ENCODE measurements at regions not wholly inside any gene's neighbourhood (a gene's known extent, or its start where the extent isn't known, plus 50 kb on each side); places are given as distances from the start of the nearest gene placed in this dataset.

DNA sequence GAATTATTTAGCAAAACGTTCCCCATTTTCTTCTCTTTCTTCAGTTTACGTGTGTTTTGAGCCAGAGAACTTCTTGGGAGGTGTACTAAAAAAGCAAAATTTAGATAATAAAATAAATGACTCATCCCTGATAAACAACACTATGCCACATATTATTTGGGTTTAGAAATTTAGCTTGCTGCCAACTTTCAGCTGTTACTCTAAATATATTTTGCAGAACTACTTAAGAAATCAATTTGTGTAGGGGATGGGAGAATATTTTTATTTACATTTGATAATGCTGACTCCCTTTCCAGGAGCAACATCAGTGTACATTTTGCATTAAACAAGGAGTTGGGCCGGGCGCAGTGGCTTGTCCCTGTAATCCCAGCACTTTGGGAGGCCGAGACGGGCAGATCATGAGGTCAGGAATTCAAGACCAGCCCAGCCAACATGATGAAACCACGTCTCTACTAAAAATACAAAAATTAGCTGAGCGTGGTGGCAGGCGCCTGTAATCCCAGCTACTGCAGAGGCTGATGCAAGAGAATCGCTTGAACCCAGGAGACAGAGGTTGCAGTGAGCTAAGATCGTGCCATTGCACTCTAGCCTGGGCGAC lies 151.4 kb upstream of the ZRANB2 start:
- TF ChIP-seq, protein P1, sequence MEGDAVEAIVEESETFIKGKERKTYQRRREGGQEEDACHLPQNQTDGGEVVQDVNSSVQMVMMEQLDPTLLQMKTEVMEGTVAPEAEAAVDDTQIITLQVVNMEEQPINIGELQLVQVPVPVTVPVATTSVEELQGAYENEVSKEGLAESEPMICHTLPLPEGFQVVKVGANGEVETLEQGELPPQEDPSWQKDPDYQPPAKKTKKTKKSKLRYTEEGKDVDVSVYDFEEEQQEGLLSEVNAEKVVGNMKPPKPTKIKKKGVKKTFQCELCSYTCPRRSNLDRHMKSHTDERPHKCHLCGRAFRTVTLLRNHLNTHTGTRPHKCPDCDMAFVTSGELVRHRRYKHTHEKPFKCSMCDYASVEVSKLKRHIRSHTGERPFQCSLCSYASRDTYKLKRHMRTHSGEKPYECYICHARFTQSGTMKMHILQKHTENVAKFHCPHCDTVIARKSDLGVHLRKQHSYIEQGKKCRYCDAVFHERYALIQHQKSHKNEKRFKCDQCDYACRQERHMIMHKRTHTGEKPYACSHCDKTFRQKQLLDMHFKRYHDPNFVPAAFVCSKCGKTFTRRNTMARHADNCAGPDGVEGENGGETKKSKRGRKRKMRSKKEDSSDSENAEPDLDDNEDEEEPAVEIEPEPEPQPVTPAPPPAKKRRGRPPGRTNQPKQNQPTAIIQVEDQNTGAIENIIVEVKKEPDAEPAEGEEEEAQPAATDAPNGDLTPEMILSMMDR (IDR thresholded peaks at IDR 0.05; ENCODE audit: control extremely low read depth, extremely low read depth, low read depth, missing control alignments): no peak
- CTCF ChIA-PET: no interaction called here
- POLR2A ChIA-PET: no interaction called here
- DNase-seq (ENCODE audit: extremely low spot score): no peak

DNA sequence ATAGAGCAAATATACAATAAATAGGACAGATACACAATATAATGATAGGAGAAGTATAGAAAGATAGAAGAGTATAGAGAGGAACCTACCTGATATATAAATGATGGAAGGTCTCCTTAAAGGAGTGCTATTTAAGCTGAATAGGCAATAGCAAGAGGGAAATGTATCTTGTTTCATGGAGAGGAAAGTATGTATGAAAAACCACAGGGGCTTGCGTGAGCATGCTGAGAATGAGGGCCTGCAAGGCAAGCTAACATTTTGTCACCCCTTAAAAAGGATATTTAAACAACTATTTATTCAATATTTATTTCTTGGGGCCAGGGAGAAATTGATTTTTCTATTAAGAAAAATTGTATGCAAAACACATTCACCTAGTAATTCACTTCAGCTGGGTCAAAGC lies 150.9 kb upstream of the ZRANB2 start:
- POLR2A ChIA-PET: no interaction called here
- CTCF ChIA-PET: no interaction called here
- TF ChIP-seq, protein P1 (IDR thresholded peaks at IDR 0.05; ENCODE audit: control extremely low read depth, extremely low read depth, low read depth, missing control alignments): no peak
- DNase-seq (ENCODE audit: extremely low spot score): no peak

DNA sequence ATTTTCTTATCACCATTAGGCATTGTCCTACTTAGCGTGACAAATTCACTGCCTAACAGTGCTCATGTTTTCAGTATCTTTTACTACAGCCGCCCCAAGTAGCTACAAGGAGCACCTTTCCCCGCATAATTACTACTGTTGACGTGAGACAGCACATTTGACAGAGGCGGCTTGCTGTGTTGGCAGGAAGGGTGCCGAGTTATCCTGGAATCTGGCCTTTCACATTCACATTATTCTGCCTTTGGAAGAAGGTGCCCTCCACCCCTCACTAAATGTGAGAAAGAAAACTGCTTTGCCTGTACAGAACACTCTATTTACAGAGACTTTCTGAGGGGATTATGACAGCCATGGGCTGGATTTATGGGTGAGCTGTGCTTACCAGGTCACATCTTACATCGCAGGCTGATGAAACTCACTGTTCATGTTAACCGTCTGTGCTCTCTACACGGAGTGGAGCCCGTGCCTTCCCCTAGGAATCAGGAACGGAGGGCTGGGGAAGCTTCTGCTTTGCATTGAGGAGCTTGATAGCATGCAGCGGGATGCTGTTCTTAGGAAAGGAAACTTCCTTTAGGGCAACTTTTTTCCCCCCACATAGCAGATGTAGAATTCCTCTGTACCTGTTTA lies 148.0 kb upstream of the ZRANB2 start:
- POLR2A ChIA-PET: no interaction called here

DNA sequence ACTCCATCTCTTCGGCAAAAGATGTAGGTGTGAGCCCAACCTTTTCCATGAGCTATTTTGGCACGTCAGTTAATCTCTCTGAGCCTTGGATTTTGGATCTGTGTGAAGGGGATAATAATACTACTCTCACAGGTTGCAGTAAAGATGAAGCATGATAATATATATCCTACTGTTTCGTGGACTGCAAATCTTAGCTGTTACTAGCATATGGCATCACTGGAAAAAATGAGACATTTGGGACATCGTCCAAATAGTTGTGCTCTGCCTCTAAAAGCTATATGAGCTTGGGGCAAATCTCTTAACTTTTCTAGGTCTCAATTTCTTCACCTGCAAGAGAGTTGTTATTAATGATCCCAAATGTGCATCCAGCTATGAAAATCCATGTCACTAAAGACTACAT lies 147.4 kb upstream of the ZRANB2 start:
- POLR2A ChIA-PET: no interaction called here
- DNase-seq (ENCODE audit: extremely low spot score): no peak
- TF ChIP-seq, protein P1 (IDR thresholded peaks at IDR 0.05; ENCODE audit: control extremely low read depth, extremely low read depth, low read depth, missing control alignments): no peak
- CTCF ChIA-PET: interaction anchor here (1.2 to 2.1 kb wide), 2 partner anchors 14 to 36 kb away, joined by 3 to 6 read pairs; no protein-coding TSS in a partner anchor

More for the DNA sequence above, 148.0 kb upstream of the ZRANB2 start:
- CTCF ChIA-PET: interaction anchor here (1.2 kb wide), 1 partner anchor 36 kb away, joined by 3 read pairs; no protein-coding TSS in a partner anchor
- DNase-seq (ENCODE audit: extremely low spot score): no peak
- TF ChIP-seq, protein P1 (IDR thresholded peaks at IDR 0.05; ENCODE audit: control extremely low read depth, extremely low read depth, low read depth, missing control alignments): no peak

DNA sequence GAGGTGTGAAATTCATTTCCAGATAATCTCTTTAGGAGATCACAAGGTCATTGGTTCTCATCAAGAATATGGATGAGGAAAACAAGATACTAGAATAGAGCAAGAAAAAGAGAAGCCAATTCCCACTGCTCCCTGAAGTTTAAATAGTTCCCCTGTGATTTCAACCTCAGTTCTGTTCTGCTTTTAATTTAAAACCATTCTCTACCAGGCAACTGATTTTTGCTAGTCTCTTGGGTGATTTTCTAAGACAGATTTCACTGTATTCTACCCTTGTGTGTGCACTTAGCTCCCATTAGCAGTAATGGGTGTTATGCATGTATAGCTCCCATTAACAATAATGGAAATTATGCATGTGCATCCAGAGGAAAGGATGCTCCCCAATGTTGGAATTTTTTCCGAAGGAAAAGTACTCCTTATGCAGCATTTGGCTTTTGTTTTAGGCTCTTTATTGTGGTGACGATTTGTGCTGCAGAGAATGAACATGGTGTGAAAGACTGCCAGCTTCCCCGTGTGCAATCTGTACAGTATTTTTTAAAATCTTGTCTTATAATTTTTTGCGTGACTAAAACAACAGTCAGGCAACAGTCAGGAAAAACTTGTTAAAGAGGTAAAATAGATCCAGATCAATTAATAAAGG lies 144.0 kb upstream of the ZRANB2 start:
- TF ChIP-seq, protein P1 (IDR thresholded peaks at IDR 0.05; ENCODE audit: control extremely low read depth, extremely low read depth, low read depth, missing control alignments): no peak
- ChIA-PET POLR2A (no interaction called here), CTCF (interaction anchor here (1.2 kb wide), 1 partner anchor 11 kb away, joined by 4 read pairs; no protein-coding TSS in a partner anchor)
- DNase-seq (ENCODE audit: extremely low spot score): no peak

DNA sequence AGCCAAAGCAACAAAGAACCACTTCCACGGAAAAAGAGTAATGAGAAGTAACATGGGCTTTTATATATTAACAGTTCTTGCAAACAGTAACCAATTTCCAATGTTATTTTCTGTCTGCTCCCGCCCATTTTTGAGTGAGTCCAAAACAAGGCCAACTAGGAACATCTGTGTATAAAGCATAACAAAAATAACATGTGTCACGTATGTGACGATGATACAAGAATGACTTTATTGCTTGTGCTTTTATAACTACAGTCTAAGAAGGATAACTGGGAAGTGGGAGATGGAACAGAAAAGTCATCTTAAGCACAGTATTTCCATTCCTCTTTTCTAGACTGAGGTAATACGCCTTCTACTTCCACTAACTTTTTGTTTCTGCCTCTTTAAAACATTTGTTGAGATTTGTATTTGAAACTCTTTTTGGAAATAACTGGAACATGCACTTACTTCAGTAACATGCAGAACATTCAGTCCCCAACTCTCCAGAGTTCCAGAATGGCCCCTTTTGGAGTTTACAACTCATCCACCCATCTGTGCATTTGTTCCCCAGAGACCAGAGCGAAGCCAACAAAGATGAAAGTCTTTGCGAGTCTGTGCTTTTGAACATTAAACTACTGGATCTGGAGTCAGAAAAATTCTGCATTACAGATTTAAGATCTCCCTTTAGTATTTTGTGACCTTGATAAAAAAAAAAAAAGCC lies 143.0 kb upstream of the ZRANB2 start:
- TF ChIP-seq, protein P1 (IDR thresholded peaks at IDR 0.05; ENCODE audit: control extremely low read depth, extremely low read depth, low read depth, missing control alignments): no peak
- POLR2A ChIA-PET: no interaction called here
- CTCF ChIA-PET: no interaction called here
- DNase-seq (ENCODE audit: extremely low spot score): no peak

All from GM10248 (cell line).